HCT116 (cell line): ENCODE measurements at regions not wholly inside any gene's neighbourhood (a gene's known extent, or its start where the extent isn't known, plus 50 kb on each side); places are given as distances from the start of the nearest gene placed in this dataset.

Experiments used
- ATAC-seq: fragments of 200-7000 bp; cut with Tn5 transposase; 2 replicates; pipeline ENCODE4 v1.9.1; 2020; ENCODE audit warnings: mild to moderate bottlenecking, moderate library complexity
- BruUV-seq: library from RNA; stranded (reverse); fragments of 400-500 nt; replicated peaks from 2 replicates; lab custom pipeline; 2021; lab: Mats Ljungman, UMichigan
- CTCF ChIA-PET: fragments of 300-600 bp; sonication (Branson Sonifier 250); formaldehyde crosslinking; loops from one replicate; lab custom pipeline; 2021; ENCODE audit warnings: antibody characterized with exemption; lab: Charles Lee
- POLR2A ChIA-PET: fragments of 300-600, 350-600 bp; sonication (Branson Sonifier 250); formaldehyde crosslinking; loops from one replicate; lab custom pipeline; 2021; ENCODE audit warnings: antibody characterized with exemption; lab: Charles Lee
- RAD21 ChIA-PET, 2 experiments: fragments of 300-600 bp; sonication (Branson Sonifier 250); formaldehyde crosslinking; loops; one replicate each; lab custom pipeline; 2023; ENCODE audit warnings: low total read pairs in 2 of 2; ENCODE audit not compliant: uncharacterized antibody in 2 of 2, unreplicated experiment in 2 of 2, low non-redundant PET in 1 of 2; lab: Charles Lee
- DNase-seq: peaks from one replicate; pipeline ENCODE4 v3.0.0-alpha.2; 2010; ENCODE audit warnings: low read depth, low spot score
- H2AFZ ChIP-seq: fragments of 200-600 bp; shearing (Covaris generic), sonication (generic); 2 replicates; pipeline ENCODE4 v1.6.1; 2017; ENCODE audit warnings: low read depth, mixed run types, mixed read lengths, antibody characterized with exemption, low read length; ENCODE audit not compliant: poor library complexity, severe bottlenecking
- H3K27ac ChIP-seq: 2 replicates; pipeline ENCODE4 v1.5.1; 2012; ENCODE audit warnings: low read depth, low read length
- H3K27me3 ChIP-seq: fragments of 200-600 bp; sonication (generic); 2 replicates; pipeline ENCODE4 v1.6.1; 2016; ENCODE audit warnings: mixed run types, low read length, mixed read lengths; ENCODE audit not compliant: insufficient read depth
- H3K36me3 ChIP-seq, 2 experiments: fragments of 200-500 bp in 1 of 2; fragments of 200-600 bp in 1 of 2; sonication (Bioruptor generic) in 1 of 2; sonication (generic) in 1 of 2; 2 replicates each; pipeline versions ENCODE4 v1.5.1 to v1.6.1; 2014 to 2016; ENCODE audit warnings: low read length in 2 of 2, inconsistent platforms in 1 of 2, mixed read lengths in 1 of 2, mixed run types in 1 of 2; ENCODE audit not compliant: insufficient read depth in 2 of 2, control insufficient read depth in 1 of 2
- H3K4me1 ChIP-seq, 2 experiments: fragments of 200-600 bp in 1 of 2; sonication (generic) in 1 of 2; 2 replicates each; pipeline versions ENCODE4 v1.5.1 to v1.6.1; 2012 to 2017; ENCODE audit warnings: low read length in 2 of 2, inconsistent platforms in 1 of 2, mild to moderate bottlenecking in 1 of 2, mixed read lengths in 1 of 2, mixed run types in 1 of 2, moderate library complexity in 1 of 2; ENCODE audit not compliant: insufficient read depth in 2 of 2, control insufficient read depth in 1 of 2
- H3K4me2 ChIP-seq: fragments of 200-600 bp; sonication (generic); 2 replicates; pipeline ENCODE4 v1.6.1; 2017; ENCODE audit warnings: mixed run types, low read length, mixed read lengths
- H3K4me3 ChIP-seq, 2 experiments: fragments of 200-600 bp in 1 of 2; sonication (generic) in 1 of 2; replicated peaks in 1 of 2; 2 replicates each; pipeline ENCODE4 v1.5.1; 2011 to 2016; ENCODE audit warnings: low read length in 2 of 2, control low read depth in 1 of 2, low read depth in 1 of 2, mild to moderate bottlenecking in 1 of 2, mixed read lengths in 1 of 2, mixed run types in 1 of 2
- H3K79me2 ChIP-seq: fragments of 200-600 bp; sonication (generic); 2 replicates; pipeline ENCODE4 v1.6.1; 2017; ENCODE audit warnings: mild to moderate bottlenecking, mixed run types, low read length, moderate library complexity, mixed read lengths; ENCODE audit not compliant: insufficient read depth
- H3K9ac ChIP-seq: fragments of 200-600 bp; sonication (generic); 2 replicates; pipeline ENCODE4 v1.6.1; 2016; ENCODE audit warnings: low read length, mixed read lengths
- H3K9me2 ChIP-seq: fragments of 200-600 bp; sonication (generic), shearing (Covaris generic); 2 replicates; pipeline ENCODE4 v1.6.1; 2017; ENCODE audit warnings: mixed run types, mild to moderate bottlenecking, moderate library complexity; ENCODE audit not compliant: insufficient read depth
- H3K9me3 ChIP-seq, 2 experiments: fragments of 200-500 bp in 1 of 2; fragments of 200-600 bp in 1 of 2; sonication (Bioruptor generic) in 1 of 2; sonication (generic) in 1 of 2; 2 replicates each; pipeline ENCODE4 v1.6.1; 2014 to 2017; ENCODE audit warnings: low read length in 2 of 2, mixed read lengths in 2 of 2, inconsistent platforms in 1 of 2, low read depth in 1 of 2, mild to moderate bottlenecking in 1 of 2, mixed run types in 1 of 2, moderate library complexity in 1 of 2; ENCODE audit not compliant: control insufficient read depth in 1 of 2, insufficient read depth in 1 of 2
- H4K20me1 ChIP-seq: fragments of 200-600 bp; sonication (generic), shearing (Covaris generic); 2 replicates; pipeline ENCODE4 v1.6.1; 2017; ENCODE audit warnings: mixed run types, mild to moderate bottlenecking, moderate library complexity; ENCODE audit not compliant: insufficient read depth
- ATF3 ChIP-seq: IDR thresholded peaks from 2 replicates; pipeline ENCODE4 v1.6.1; 2012
- CEBPB ChIP-seq: IDR thresholded peaks from 2 replicates; pipeline ENCODE4 v1.6.1; 2012; ENCODE audit warnings: low read depth
- CTCF ChIP-seq, 3 experiments: fragments of 200-600 bp in 1 of 3; sonication (generic) in 1 of 3; IDR thresholded peaks in 2 of 3; conservative IDR thresholded peaks in 1 of 3; 2 replicates each; pipeline ENCODE4 v1.5.1; 2012 to 2017; ENCODE audit warnings: low read depth in 2 of 3, low read length in 2 of 3, antibody characterized with exemption in 1 of 3, borderline replicate concordance in 1 of 3, control low read depth in 1 of 3, mild to moderate bottlenecking in 1 of 3, mixed read lengths in 1 of 3, mixed run types in 1 of 3, moderate library complexity in 1 of 3; ENCODE audit not compliant: insufficient read depth in 1 of 3
- EGR1 ChIP-seq: IDR thresholded peaks from 2 replicates; pipeline ENCODE4 v1.6.1; 2012; ENCODE audit warnings: low read depth
- ELF1 ChIP-seq: IDR thresholded peaks from 2 replicates; pipeline ENCODE4 v1.6.1; 2012; ENCODE audit warnings: low read depth, borderline replicate concordance
- FOSL1 ChIP-seq: IDR thresholded peaks from 2 replicates; pipeline ENCODE4 v1.6.1; 2012; ENCODE audit warnings: low read depth
- JUND ChIP-seq: IDR thresholded peaks from 2 replicates; pipeline ENCODE4 v1.6.1; 2012
- POLR2A ChIP-seq: IDR thresholded peaks from 2 replicates; pipeline ENCODE4 v1.7.0; 2011; ENCODE audit warnings: borderline replicate concordance; ENCODE audit not compliant: insufficient read depth, insufficient read length; ENCODE audit errors: extremely low read depth
- POLR2AphosphoS5 ChIP-seq: IDR thresholded peaks from 2 replicates; pipeline ENCODE4 v1.6.1; 2011; ENCODE audit warnings: mild to moderate bottlenecking, low read depth, low read length, moderate library complexity
- RAD21 ChIP-seq: IDR thresholded peaks from 2 replicates; pipeline ENCODE4 v1.6.1; 2012; ENCODE audit warnings: low read depth, mild to moderate bottlenecking
- REST ChIP-seq: IDR thresholded peaks from 2 replicates; pipeline ENCODE4 v1.6.1; 2012; ENCODE audit warnings: low read depth
- SP1 ChIP-seq: IDR thresholded peaks from 2 replicates; pipeline ENCODE4 v1.6.1; 2012; ENCODE audit warnings: low read depth
- TCF7L2 ChIP-seq: IDR thresholded peaks from 2 replicates; pipeline ENCODE4 v1.7.0; 2011; ENCODE audit warnings: borderline replicate concordance, inconsistent platforms; ENCODE audit not compliant: insufficient read depth, insufficient read length; ENCODE audit errors: extremely low read depth
- YY1 ChIP-seq: IDR thresholded peaks from 2 replicates; pipeline ENCODE4 v1.6.1; 2011; ENCODE audit warnings: low read length, low read depth, moderate library complexity, mild to moderate bottlenecking; ENCODE audit not compliant: insufficient replicate concordance; ENCODE audit errors: extremely low read depth
- ZFX ChIP-seq: fragments of 450-650 bp; IDR thresholded peaks from 2 replicates; pipeline ENCODE4 v1.6.1; 2017
- ZNF274 ChIP-seq: fragments of 200-500 bp; sonication (Bioruptor generic); IDR thresholded peaks from 2 replicates; pipeline ENCODE4 v1.6.1; 2014; ENCODE audit warnings: mild to moderate bottlenecking, low read depth, low read length, inconsistent platforms
- intact Hi-C: fragments of 100-400 bp; cut with micrococcal nuclease; formaldehyde crosslinking; loops from 2 replicates; pipeline ENCODE4 v1.10.0; 2022

DNA sequence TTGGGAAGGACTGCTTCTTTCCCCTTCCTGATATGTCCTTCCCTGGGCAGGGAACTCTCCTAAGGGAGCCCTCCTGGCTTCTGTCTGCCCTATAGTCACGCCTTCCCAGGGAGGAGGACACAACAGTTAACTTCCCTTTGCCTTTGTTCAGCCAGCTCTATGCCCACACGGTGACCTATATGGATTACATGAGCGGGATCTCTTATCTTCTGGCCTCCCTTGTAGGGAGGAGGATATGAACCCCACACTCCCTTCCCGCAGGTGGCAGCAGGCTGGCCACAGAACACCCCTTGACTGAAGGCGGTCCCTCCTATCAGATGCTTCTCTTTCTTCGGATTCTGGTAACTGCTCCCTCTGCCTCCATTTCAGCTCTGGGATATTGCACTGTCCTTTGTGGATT, 135.6 kb upstream of the MAX start:
- POLR2A ChIA-PET: interaction anchor here (1.0 kb wide), 1 partner anchor 20 kb away, joined by 3 read pairs; no protein-coding TSS in a partner anchor
- H3K4me3 ChIP-seq: peak overlapping the region; percentile 44 to 49
- no peaks in the 10 kb centered on the region for H4K20me1 ChIP-seq
- ATAC-seq: peak; percentile 81
- intact Hi-C loops: loop anchor here (5.0 kb wide), 2 partner anchors 54 to 119 kb away; no protein-coding TSS in a partner anchor
- no peak for TF ChIP-seq TCF7L2
- 0 out of 2 replicates have a peak, but pooled peaks have one; percentile 7 for TF ChIP-seq RAD21
- TF ChIP-seq SP1: no peak
- TF ChIP-seq ATF3: no peak
- no peak for TF ChIP-seq FOSL1
- 0 out of 6 replicates have a peak, but pooled peaks of 1 of the 3 experiments have one; percentile 6 for TF ChIP-seq CTCF (IDR thresholded peaks at IDR 0.05 in 2 of 3, conservative IDR thresholded peaks at IDR 0.05 in 1 of 3; ENCODE audit: borderline replicate concordance in 1 of 3, insufficient read depth in 1 of 3, low read depth in 2 of 3, low read length in 2 of 3)
- no peak for TF ChIP-seq YY1
- no peak for TF ChIP-seq REST
- TF ChIP-seq ZNF274: no peak
- TF ChIP-seq EGR1: no peak
- TF ChIP-seq CEBPB: no peak
- TF ChIP-seq ZFX: no peak
- no peak for TF ChIP-seq POLR2AphosphoS5
- TF ChIP-seq ELF1: no peak
- TF ChIP-seq POLR2A: no peak
- no peak for TF ChIP-seq JUND
- TF ChIP-seq, all 23 proteins: peak for 2
- no peaks in the 10 kb centered on the region for H3K36me3 ChIP-seq
- peaks cover 33 to 47% of the 10 kb centered on the region in 2 experiments for H3K4me1 ChIP-seq
- H3K27ac ChIP-seq: peak overlapping the region; percentile 41
- H3K27me3 ChIP-seq: no peaks in the 10 kb centered on the region
- H3K4me2 ChIP-seq: peak overlapping the region; percentile 70
- peak overlapping the region; percentile 73 for H2AFZ ChIP-seq
- no peak for DNase-seq
- no peaks in the 10 kb centered on the region for H3K79me2 ChIP-seq
- H3K9me3 ChIP-seq: no peaks in the 10 kb centered on the region
- CTCF ChIA-PET: interaction anchor here (1.0 kb wide), 1 partner anchor 48 kb away, joined by 3 read pairs; no protein-coding TSS in a partner anchor
- RAD21 ChIA-PET: interaction anchor here in 1 of 2 experiments (1.3 kb wide), 1 partner anchor 18 kb away, joined by 6 read pairs; no protein-coding TSS in a partner anchor
- H3K9ac ChIP-seq: peak overlapping the region; percentile 39
- no TSS peak for BruUV-seq
- H3K9me2 ChIP-seq: no peaks in the 10 kb centered on the region
